ENCODE measurements at regions not wholly inside any gene's neighbourhood (a gene's known extent, or its start where the extent isn't known, plus 50 kb on each side); places are given as distances from the start of the nearest gene placed in this dataset.
"Not testable (repeated sequence)": the region's sequence is repeated elsewhere in the genome, so short reads cannot be mapped to it uniquely, and the experiment has no call there.

- no peak for DNase-seq (ENCODE audit: low read depth in 2 of 2)
Measured at GRCh38 chr7:35971133-35971891, 170.5 kb downstream of the SEPTIN7 start.

GRCh38 chr7:35975851-35976454 lies 175.1 kb downstream of the SEPTIN7 start:
- peak in 1 of 2 donors; percentile 16 for DNase-seq (ENCODE audit: low read depth in 2 of 2)

- not testable (repeated sequence) for DNase-seq (ENCODE audit: low read depth in 2 of 2)
Measured at GRCh38 chr7:35978816-35979640, 174.0 kb upstream of the EEPD1 start.

- DNase-seq (ENCODE audit: low read depth in 2 of 2): no peak
Measured at GRCh38 chr7:35982600-35982999, 170.5 kb upstream of the EEPD1 start.

GRCh38 chr7:35983626-35984025 lies 169.4 kb upstream of the EEPD1 start:
- DNase-seq (ENCODE audit: low read depth in 2 of 2): no peak

- DNase-seq (ENCODE audit: low read depth in 2 of 2): peak; percentile 57 to 63
Measured at GRCh38 chr7:35985126-35985754, 167.8 kb upstream of the EEPD1 start.

- DNase-seq (ENCODE audit: low read depth in 2 of 2): no peak
Measured at GRCh38 chr7:35987016-35987415, 166.0 kb upstream of the EEPD1 start.

- no peak for DNase-seq (ENCODE audit: low read depth in 2 of 2)
Measured at GRCh38 chr7:35988105-35988504, 164.9 kb upstream of the EEPD1 start.

GRCh38 chr7:35988818-35989217 lies 164.2 kb upstream of the EEPD1 start:
- no peak for DNase-seq (ENCODE audit: low read depth in 2 of 2)

- peak in 1 of 2 donors; percentile 5 for DNase-seq (ENCODE audit: low read depth in 2 of 2)
Measured at GRCh38 chr7:35991511-35992232, 161.4 kb upstream of the EEPD1 start.

- DNase-seq (ENCODE audit: low read depth in 2 of 2): no peak
Measured at GRCh38 chr7:35992436-35992835, 160.6 kb upstream of the EEPD1 start.

GRCh38 chr7:35993113-35993512 lies 159.9 kb upstream of the EEPD1 start:
- DNase-seq (ENCODE audit: low read depth in 2 of 2): no peak

GRCh38 chr7:35993676-35994606 lies 159.1 kb upstream of the EEPD1 start:
- DNase-seq (ENCODE audit: low read depth in 2 of 2): no peak

GRCh38 chr7:35995334-35995733 lies 157.7 kb upstream of the EEPD1 start:
- no peak for DNase-seq (ENCODE audit: low read depth in 2 of 2)

- DNase-seq (ENCODE audit: low read depth in 2 of 2): no peak
Measured at GRCh38 chr7:35998481-35998880, 154.6 kb upstream of the EEPD1 start.

GRCh38 chr7:36001546-36001945 lies 151.5 kb upstream of the EEPD1 start:
- DNase-seq (ENCODE audit: low read depth in 2 of 2): no peak

GRCh38 chr7:36002900-36003299 lies 150.2 kb upstream of the EEPD1 start:
- DNase-seq (ENCODE audit: low read depth in 2 of 2): no peak

GRCh38 chr7:36003343-36003742 lies 149.7 kb upstream of the EEPD1 start:
- DNase-seq (ENCODE audit: low read depth in 2 of 2): no peak

- no peak for DNase-seq (ENCODE audit: low read depth in 2 of 2)
Measured at GRCh38 chr7:36005293-36005692, 147.8 kb upstream of the EEPD1 start.

- no peak for DNase-seq (ENCODE audit: low read depth in 2 of 2)
Measured at GRCh38 chr7:36005876-36006275, 147.2 kb upstream of the EEPD1 start.

Data from stimulated activated CD4-positive, alpha-beta T cell treated with anti-CD3 and anti-CD28 coated beads, Interleukin-4, amount 100 ng/mL, for 48 hours (primary cell).